Superior temporal gyrus (tissue), 1 donor: ENCODE measurements at regions not wholly inside any gene's neighbourhood (a gene's known extent, or its start where the extent isn't known, plus 50 kb on each side); places are given as distances from the start of the nearest gene placed in this dataset.
"Not testable (repeated sequence)": the region's sequence is repeated elsewhere in the genome, so short reads cannot be mapped to it uniquely, and the experiment has no call there.

Experiments
- DNase-seq: peaks from one replicate; pipeline ENCODE4 v3.0.0-alpha.2; 2016; ENCODE audit errors: extremely low spot score

GRCh38 chr3:159045279-159045885, 243.5 kb downstream of the MFSD1 start:
- DNase-seq, result no peak

- no peak for DNase-seq
Measured at GRCh38 chr3:159047361-159047760, 245.5 kb downstream of the MFSD1 start.

GRCh38 chr3:159052494-159052893, 250.6 kb downstream of the MFSD1 start:
- not testable (repeated sequence) for DNase-seq

- DNase-seq, result no peak
Measured at GRCh38 chr3:159057621-159058020, 255.8 kb downstream of the MFSD1 start.

GRCh38 chr3:159058859-159059258, 257.0 kb downstream of the MFSD1 start:
- no peak for DNase-seq

GRCh38 chr3:159059395-159059794, 257.5 kb downstream of the MFSD1 start:
- no peak for DNase-seq

- no peak for DNase-seq
Measured at GRCh38 chr3:159062734-159063410, 261.0 kb downstream of the MFSD1 start.

- peak; percentile 30 for DNase-seq
Measured at GRCh38 chr3:159069091-159069490, 267.2 kb downstream of the MFSD1 start, which contains the start of gene IQCJ. Gene IQCJ (plus strand): TSS chr3:159069319.

GRCh38 chr3:159069866-159070425, 268.1 kb downstream of the MFSD1 start:
- DNase-seq, result no peak

- no peak for DNase-seq
Measured at GRCh38 chr3:159074756-159075701, 273.2 kb downstream of the MFSD1 start.

GRCh38 chr3:159077860-159078259, 276.0 kb downstream of the MFSD1 start:
- no peak for DNase-seq

- DNase-seq, result no peak
Measured at GRCh38 chr3:159080256-159080655, 278.4 kb downstream of the MFSD1 start.

GRCh38 chr3:159080821-159081220, 279.0 kb downstream of the MFSD1 start:
- no peak for DNase-seq

- DNase-seq, result no peak
Measured at GRCh38 chr3:159082519-159082918, 280.7 kb downstream of the MFSD1 start.

- DNase-seq, result no peak
Measured at GRCh38 chr3:159091936-159092335, 290.1 kb downstream of the MFSD1 start.

GRCh38 chr3:159102001-159102400, 300.1 kb downstream of the MFSD1 start:
- DNase-seq, result no peak

GRCh38 chr3:159112724-159113123, 310.9 kb downstream of the MFSD1 start:
- DNase-seq, result no peak

- DNase-seq, result no peak
Measured at GRCh38 chr3:159113221-159113875, 311.5 kb downstream of the MFSD1 start.

- no peak for DNase-seq
Measured at GRCh38 chr3:159114582-159114981, 312.7 kb downstream of the MFSD1 start.

GRCh38 chr3:159123877-159124276, 322.0 kb downstream of the MFSD1 start:
- no peak for DNase-seq

- DNase-seq, result no peak
Measured at GRCh38 chr3:159126261-159127020, 324.6 kb downstream of the MFSD1 start.
